HFF-Myc (cell line): ENCODE measurements at regions not wholly inside any gene's neighbourhood (a gene's known extent, or its start where the extent isn't known, plus 50 kb on each side); places are given as distances from the start of the nearest gene placed in this dataset.

Source experiments
- DNase-seq: peaks from one replicate; pipeline ENCODE4 v3.0.0-alpha.2; 2011; ENCODE audit warnings: low read depth; ENCODE audit errors: extremely low read depth
- H3K4me3 ChIP-seq: replicated peaks from 2 replicates; pipeline ENCODE4 v1.5.1; 2011; ENCODE audit warnings: low read depth, mild to moderate bottlenecking, control low read depth, low read length
- TF ChIP-seq, protein P1 (sequence below): IDR thresholded peaks from 2 replicates; pipeline ENCODE4 v1.5.1; 2012; ENCODE audit warnings: mild to moderate bottlenecking, low read depth, low read length, control low read depth; ENCODE audit errors: missing control alignments

GRCh38 chr17:77291591-77292386, 151.0 kb downstream of the SEC14L1 start:
- TF ChIP-seq, protein P1, sequence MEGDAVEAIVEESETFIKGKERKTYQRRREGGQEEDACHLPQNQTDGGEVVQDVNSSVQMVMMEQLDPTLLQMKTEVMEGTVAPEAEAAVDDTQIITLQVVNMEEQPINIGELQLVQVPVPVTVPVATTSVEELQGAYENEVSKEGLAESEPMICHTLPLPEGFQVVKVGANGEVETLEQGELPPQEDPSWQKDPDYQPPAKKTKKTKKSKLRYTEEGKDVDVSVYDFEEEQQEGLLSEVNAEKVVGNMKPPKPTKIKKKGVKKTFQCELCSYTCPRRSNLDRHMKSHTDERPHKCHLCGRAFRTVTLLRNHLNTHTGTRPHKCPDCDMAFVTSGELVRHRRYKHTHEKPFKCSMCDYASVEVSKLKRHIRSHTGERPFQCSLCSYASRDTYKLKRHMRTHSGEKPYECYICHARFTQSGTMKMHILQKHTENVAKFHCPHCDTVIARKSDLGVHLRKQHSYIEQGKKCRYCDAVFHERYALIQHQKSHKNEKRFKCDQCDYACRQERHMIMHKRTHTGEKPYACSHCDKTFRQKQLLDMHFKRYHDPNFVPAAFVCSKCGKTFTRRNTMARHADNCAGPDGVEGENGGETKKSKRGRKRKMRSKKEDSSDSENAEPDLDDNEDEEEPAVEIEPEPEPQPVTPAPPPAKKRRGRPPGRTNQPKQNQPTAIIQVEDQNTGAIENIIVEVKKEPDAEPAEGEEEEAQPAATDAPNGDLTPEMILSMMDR: no peak
- DNase-seq: no peak
- H3K4me3 ChIP-seq: no peak overlapping the region

- TF ChIP-seq, protein P1: no peak
- no peak for DNase-seq
- no peak overlapping the region for H3K4me3 ChIP-seq
Observed at GRCh38 chr17:77294761-77295160, 154.0 kb downstream of the SEC14L1 start.

- TF ChIP-seq, protein P1: no peak
- DNase-seq: no peak
- no peak overlapping the region for H3K4me3 ChIP-seq
Observed at GRCh38 chr17:77295241-77295853, 154.6 kb downstream of the SEC14L1 start.

DNA sequence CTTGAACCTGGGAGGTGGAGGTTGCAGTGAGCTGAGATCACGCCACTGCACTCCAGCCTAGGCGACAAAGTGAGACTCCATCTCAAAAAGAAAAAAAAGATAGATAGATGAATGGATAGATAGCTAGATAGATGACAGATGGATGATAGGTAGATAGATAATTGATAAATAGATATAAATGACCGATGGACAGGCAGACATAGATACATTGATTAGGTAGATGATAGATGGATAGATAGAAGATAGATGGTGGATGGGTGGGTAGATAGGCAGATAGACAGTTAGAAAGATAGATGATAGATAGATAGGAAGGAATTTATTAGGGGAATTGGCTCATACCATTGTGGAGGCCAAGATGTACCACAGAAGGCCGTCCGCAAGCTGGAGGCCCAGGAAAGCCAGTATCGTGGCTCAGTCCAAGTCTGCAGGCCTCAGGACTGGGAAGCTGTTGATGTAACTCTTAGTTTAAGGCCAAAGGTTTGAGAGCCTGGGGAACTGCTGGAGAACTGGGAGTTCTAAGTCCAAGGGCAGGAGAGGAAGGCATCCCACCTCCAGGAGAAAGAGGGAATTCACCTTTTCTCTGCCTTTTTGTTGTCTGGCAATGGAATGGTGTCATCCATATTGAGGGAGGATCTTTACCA, 156.1 kb downstream of the SEC14L1 start:
- H3K4me3 ChIP-seq: no peak overlapping the region
- no peak for DNase-seq
- TF ChIP-seq, protein P1: no peak

DNA sequence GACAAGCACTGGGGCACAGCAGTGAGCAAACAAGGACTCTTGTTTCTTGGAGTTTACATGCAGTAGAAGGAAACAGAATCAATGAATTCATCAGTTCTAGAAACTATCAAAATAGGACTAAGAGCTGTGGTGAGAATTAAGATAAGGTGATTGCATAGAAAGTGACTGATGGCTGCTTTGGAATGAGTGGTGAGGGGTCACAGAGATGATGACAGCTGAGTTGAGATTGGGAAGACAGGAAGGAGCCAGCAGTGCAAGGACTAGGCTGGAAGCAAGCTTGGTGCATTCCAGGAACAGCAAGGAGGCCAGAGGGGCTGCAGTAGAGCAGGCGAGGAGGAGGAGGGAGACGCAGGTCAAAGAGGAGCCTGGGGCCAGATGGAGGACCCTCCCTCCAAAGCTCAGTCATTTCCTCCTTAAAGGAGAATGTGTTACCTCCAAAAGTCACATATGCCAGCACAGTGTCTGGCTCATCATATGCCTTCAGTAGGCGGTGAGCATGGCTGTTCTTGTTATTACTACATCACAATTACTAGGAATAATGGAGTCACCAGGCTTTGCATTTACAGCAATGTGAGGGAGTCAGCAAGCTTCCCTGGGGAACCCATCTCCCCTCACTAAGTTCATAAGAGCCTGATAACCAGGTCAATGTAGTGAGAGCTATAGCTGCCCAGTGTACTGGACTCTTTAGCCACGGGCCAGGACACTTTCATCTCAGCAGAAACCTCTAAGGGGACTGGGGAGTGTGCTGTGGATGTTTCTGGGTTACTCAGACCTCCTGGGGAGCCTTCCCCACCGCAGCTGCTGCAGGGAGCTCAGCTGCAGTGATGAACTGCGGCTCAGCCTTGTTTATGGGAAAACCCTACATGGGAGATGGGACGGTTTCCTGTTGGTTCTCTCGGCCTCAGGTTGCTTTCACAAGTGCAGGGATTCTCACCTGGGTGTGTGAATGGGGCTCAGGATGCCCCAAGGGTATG, 157.2 kb downstream of the SEC14L1 start:
- no peak for DNase-seq
- H3K4me3 ChIP-seq: no peak overlapping the region
- TF ChIP-seq, protein P1: no peak

DNA sequence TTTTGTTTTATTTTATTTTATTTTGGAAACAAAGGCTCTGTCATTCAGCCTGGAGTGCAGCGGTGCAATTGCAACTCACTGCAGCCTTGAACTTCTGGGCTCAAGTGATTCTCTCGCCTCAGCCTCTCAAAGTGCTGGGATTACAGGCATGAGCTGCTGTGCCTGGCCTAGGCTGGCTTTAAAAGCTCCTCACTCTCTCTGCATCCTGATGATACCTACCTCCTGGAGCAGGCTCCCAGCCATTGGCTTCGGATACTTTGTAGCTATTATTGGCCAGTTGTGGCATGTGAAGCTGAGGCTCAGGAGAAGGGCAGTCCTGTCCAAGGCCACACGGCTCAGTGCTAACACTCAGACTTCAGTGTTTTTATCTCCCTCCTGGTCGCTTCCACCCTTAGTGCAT, 158.0 kb downstream of the SEC14L1 start:
- TF ChIP-seq, protein P1: no peak
- H3K4me3 ChIP-seq: no peak overlapping the region
- DNase-seq: no peak
